Neuronal stem cell (in vitro differentiated cells): ENCODE measurements at regions not wholly inside any gene's neighbourhood (a gene's known extent, or its start where the extent isn't known, plus 50 kb on each side); places are given as distances from the start of the nearest gene placed in this dataset.

Experiments used
- DNase-seq: peaks from one replicate; pipeline ENCODE4 v3.0.0-alpha.2; 2013; ENCODE audit warnings: low spot score
- H2AFZ ChIP-seq: one replicate; pipeline ENCODE4 v1.6.1; 2013; ENCODE audit warnings: mild to moderate bottlenecking, low read length, inconsistent platforms
- H2AK5ac ChIP-seq: 2 replicates; pipeline ENCODE4 v1.6.1; 2013; ENCODE audit warnings: low read depth, mild to moderate bottlenecking, inconsistent platforms, low read length, moderate library complexity, mixed read lengths
- H2BK120ac ChIP-seq: 2 replicates; pipeline ENCODE4 v1.6.1; 2013; ENCODE audit warnings: low read depth, mild to moderate bottlenecking, inconsistent platforms, low read length, moderate library complexity, mixed read lengths
- H2BK12ac ChIP-seq: one replicate; pipeline ENCODE4 v1.6.1; 2013; ENCODE audit warnings: low read length, inconsistent platforms
- H2BK15ac ChIP-seq: 2 replicates; pipeline ENCODE4 v1.6.1; 2013; ENCODE audit warnings: mild to moderate bottlenecking, low read length, inconsistent platforms, mixed read lengths
- H2BK5ac ChIP-seq: one replicate; pipeline ENCODE4 v1.6.1; 2013; ENCODE audit warnings: inconsistent platforms, mild to moderate bottlenecking, low read length, moderate library complexity
- H3K14ac ChIP-seq: one replicate; pipeline ENCODE4 v1.6.1; 2013; ENCODE audit warnings: low read length, inconsistent platforms
- H3K18ac ChIP-seq: 2 replicates; pipeline ENCODE4 v1.6.1; 2013; ENCODE audit warnings: low read length, inconsistent platforms
- H3K23ac ChIP-seq: 2 replicates; pipeline ENCODE4 v1.6.1; 2013; ENCODE audit warnings: low read depth, mild to moderate bottlenecking, mixed read lengths, low read length, inconsistent platforms; ENCODE audit not compliant: poor library complexity
- H3K27ac ChIP-seq: replicated peaks from 3 replicates; pipeline ENCODE4 v1.5.1; 2013; ENCODE audit warnings: low read length, inconsistent platforms
- H3K27me3 ChIP-seq, 3 experiments: 2 replicates each; pipeline ENCODE4 v1.6.1; 2013; ENCODE audit warnings: low read length in 3 of 3, mild to moderate bottlenecking in 2 of 3, inconsistent platforms in 1 of 3, low read depth in 1 of 3, mixed read lengths in 1 of 3, moderate library complexity in 1 of 3; ENCODE audit not compliant: control insufficient read depth in 3 of 3, insufficient read depth in 3 of 3
- H3K36me3 ChIP-seq, 2 donors: replicated peaks in 1 of 2; 2 replicates each; pipeline ENCODE4 v1.6.1; 2013; ENCODE audit warnings: low read length in 2 of 2; ENCODE audit not compliant: control insufficient read depth in 2 of 2, insufficient read depth in 2 of 2
- H3K4ac ChIP-seq: 2 replicates; pipeline ENCODE4 v1.6.1; 2013; ENCODE audit warnings: inconsistent platforms, mild to moderate bottlenecking, low read length, moderate library complexity
- H3K4me1 ChIP-seq, 2 donors: 1 replicate in 1 of 2; 2 replicates in 1 of 2; pipeline ENCODE4 v1.6.1; 2013; ENCODE audit warnings: low read length in 2 of 2, low read depth in 1 of 2; ENCODE audit not compliant: control insufficient read depth in 2 of 2, insufficient read depth in 1 of 2
- H3K4me2 ChIP-seq: one replicate; pipeline ENCODE4 v1.6.1; 2013; ENCODE audit warnings: mild to moderate bottlenecking, low read length, inconsistent platforms; ENCODE audit not compliant: insufficient read depth, poor library complexity, severe bottlenecking
- H3K4me3 ChIP-seq, 2 donors: 2 replicates each; pipeline ENCODE4 v1.5.1; 2013; ENCODE audit warnings: low read length in 2 of 2, mild to moderate bottlenecking in 2 of 2, inconsistent platforms in 1 of 2, moderate library complexity in 1 of 2
- H3K79me1 ChIP-seq: one replicate; pipeline ENCODE4 v1.6.1; 2013; ENCODE audit warnings: low read depth, mild to moderate bottlenecking, inconsistent platforms, low read length, moderate library complexity
- H3K9ac ChIP-seq: one replicate; pipeline ENCODE4 v1.6.1; 2013; ENCODE audit warnings: mild to moderate bottlenecking, low read depth, low read length, inconsistent platforms; ENCODE audit not compliant: poor library complexity
- H3K9me3 ChIP-seq, 2 donors: replicated peaks in 1 of 2; 2 replicates each; pipeline versions ENCODE3 to v1.6.1; 2013; ENCODE audit warnings: low read length in 2 of 2, mild to moderate bottlenecking in 2 of 2, inconsistent platforms in 1 of 2, low read depth in 1 of 2, mixed read lengths in 1 of 2, moderate library complexity in 1 of 2; ENCODE audit not compliant: control insufficient read depth in 2 of 2, insufficient read depth in 1 of 2
- H4K8ac ChIP-seq: one replicate; pipeline ENCODE4 v1.6.1; 2013; ENCODE audit warnings: low read depth, mild to moderate bottlenecking, inconsistent platforms, low read length, moderate library complexity
- H4K91ac ChIP-seq: one replicate; pipeline ENCODE4 v1.6.1; 2013; ENCODE audit warnings: low read length, low read depth, mild to moderate bottlenecking, inconsistent platforms; ENCODE audit not compliant: poor library complexity
- WGBS, 2 donors: extraction: QIAGEN DNeasy Blood & Tissue Kit; methylation state at CpG; one replicate each; pipeline ENCODE4 v1.1.7; 2013; ENCODE audit warnings: missing lambda C conversion rate in 2 of 2, mixed read lengths in 1 of 2; ENCODE audit not compliant: insufficient read length in 2 of 2, insufficient replicate concordance in 1 of 2; ENCODE audit errors: extremely low coverage in 2 of 2; 5-methylcytosine and 5-hydroxymethylcytosine counted together

- Histone ChIP-seq H3K4me2 (no peak overlapping the region), H2BK5ac (no peak overlapping the region), H2BK15ac (no peak overlapping the region), H3K18ac (no peak overlapping the region), H2BK12ac (no peak overlapping the region), H4K91ac (no peak overlapping the region), H3K4ac (no peak overlapping the region), H2BK120ac (no peak overlapping the region), H3K27ac (no peak overlapping the region), H3K4me3 (no peak overlapping the region), H3K14ac (no peak overlapping the region), H3K27me3 (peaks cover 0 to 2% (median 0%) of the 10 kb centered on the region in 3 experiments), H2AK5ac (no peak overlapping the region), H3K9ac (no peak overlapping the region), H3K23ac (no peak overlapping the region), H2AFZ (no peak overlapping the region), H3K79me1 (no peaks in the 10 kb centered on the region), H4K8ac (no peak overlapping the region), H3K36me3 (no peaks in the 10 kb centered on the region), H3K4me1 (peaks cover 0 to 4% of the 10 kb centered on the region in 2 donors), H3K9me3 (no peaks in the 10 kb centered on the region)
- WGBS, 2 donors: no CpG with 5 or more reads among the region's 7 CpGs
- no peak for DNase-seq
Measured at GRCh38 chr18:7369006-7369405, 138.1 kb downstream of the LRRC30 start.

GRCh38 chr18:7370375-7370774 lies 139.5 kb downstream of the LRRC30 start:
- Histone ChIP-seq H3K4ac (no peak overlapping the region), H3K14ac (no peak overlapping the region), H2AFZ (no peak overlapping the region), H3K23ac (no peak overlapping the region), H3K79me1 (no peaks in the 10 kb centered on the region), H2BK120ac (no peak overlapping the region), H3K4me2 (no peak overlapping the region), H3K27me3 (peaks cover 0 to 2% (median 0%) of the 10 kb centered on the region in 3 experiments), H3K4me1 (peaks cover 0 to 4% of the 10 kb centered on the region in 2 donors), H4K8ac (no peak overlapping the region), H3K36me3 (no peaks in the 10 kb centered on the region), H4K91ac (no peak overlapping the region), H2AK5ac (no peak overlapping the region), H3K9ac (no peak overlapping the region), H3K27ac (no peak overlapping the region), H3K18ac (no peak overlapping the region), H2BK15ac (no peak overlapping the region), H2BK5ac (no peak overlapping the region), H2BK12ac (no peak overlapping the region), H3K4me3 (no peak overlapping the region), H3K9me3 (no peaks in the 10 kb centered on the region)
- DNase-seq: no peak
- WGBS, 2 donors: no CpG with 5 or more reads among the region's 7 CpGs

DNA sequence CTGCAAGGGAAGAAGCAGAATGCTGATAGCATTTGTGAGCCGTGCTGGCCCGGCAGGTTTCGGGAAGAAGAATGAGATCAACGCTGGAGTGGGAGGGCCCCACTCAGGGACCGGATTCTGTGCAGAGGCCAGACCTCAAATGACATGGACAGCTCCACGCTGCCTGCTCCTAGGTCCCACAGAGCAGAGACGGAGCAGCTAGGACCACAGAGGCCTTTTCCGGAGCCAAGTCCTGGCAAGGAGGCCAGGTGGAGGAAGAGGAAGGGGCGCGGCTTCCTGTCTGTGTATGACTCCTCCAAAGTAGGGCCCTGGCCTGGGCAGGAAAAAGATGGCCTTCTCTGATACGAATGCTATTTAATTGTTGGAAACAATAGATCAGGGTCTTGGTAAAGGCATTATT lies 139.9 kb downstream of the LRRC30 start:
- no peak overlapping the region for H3K27ac ChIP-seq
- H2AFZ ChIP-seq: no peak overlapping the region
- H3K9ac ChIP-seq: no peak overlapping the region
- peaks cover 0 to 4% of the 10 kb centered on the region in 2 donors for H3K4me1 ChIP-seq
- no peaks in the 10 kb centered on the region for H3K36me3 ChIP-seq
- peak overlapping the region; percentile 41 for H3K14ac ChIP-seq
- no peak overlapping the region for H3K4me2 ChIP-seq
- no peaks in the 10 kb centered on the region for H3K79me1 ChIP-seq
- no peak overlapping the region for H3K23ac ChIP-seq
- H2BK12ac ChIP-seq: no peak overlapping the region
- H4K91ac ChIP-seq: no peak overlapping the region
- no peak overlapping the region for H2AK5ac ChIP-seq
- H3K9me3 ChIP-seq: no peaks in the 10 kb centered on the region
- no peak overlapping the region for H3K4me3 ChIP-seq
- H3K4ac ChIP-seq: peak overlapping the region; percentile 44
- no peak overlapping the region for H2BK120ac ChIP-seq
- DNase-seq: no peak
- peak overlapping the region; percentile 72 for H3K18ac ChIP-seq
- no peak overlapping the region for H4K8ac ChIP-seq
- H2BK15ac ChIP-seq: no peak overlapping the region
- H3K27me3 ChIP-seq: peaks cover 0 to 2% (median 0%) of the 10 kb centered on the region in 3 experiments
- WGBS, 2 donors: no CpG with 5 or more reads among the region's 11 CpGs
- no peak overlapping the region for H2BK5ac ChIP-seq

GRCh38 chr18:7373441-7373840 lies 142.6 kb downstream of the LRRC30 start:
- Histone ChIP-seq H3K36me3 (no peaks in the 10 kb centered on the region), H3K79me1 (no peaks in the 10 kb centered on the region), H3K23ac (no peak overlapping the region), H3K4me3 (no peak overlapping the region), H3K18ac (no peak overlapping the region), H2BK12ac (no peak overlapping the region), H2AFZ (no peak overlapping the region), H2AK5ac (no peak overlapping the region), H3K27ac (no peak overlapping the region), H2BK5ac (no peak overlapping the region), H3K4me2 (no peak overlapping the region), H3K9ac (no peak overlapping the region), H4K91ac (no peak overlapping the region), H3K27me3 (peaks cover 0 to 2% (median 0%) of the 10 kb centered on the region in 3 experiments), H2BK120ac (no peak overlapping the region), H3K4me1 (peaks cover 0 to 4% of the 10 kb centered on the region in 2 donors), H2BK15ac (no peak overlapping the region), H3K9me3 (peaks cover 5 to 7% of the 10 kb centered on the region in 2 donors), H3K4ac (no peak overlapping the region), H4K8ac (no peak overlapping the region), H3K14ac (no peak overlapping the region)
- no CpG with 5 or more reads among the region's 6 CpGs for WGBS, 2 donors
- no peak for DNase-seq
